Mucosa of gallbladder (tissue), 1 donor: ENCODE measurements at regions not wholly inside any gene's neighbourhood (a gene's known extent, or its start where the extent isn't known, plus 50 kb on each side); places are given as distances from the start of the nearest gene placed in this dataset.

Source experiments
- DNase-seq: peaks from one replicate; pipeline ENCODE4 v3.0.0-alpha.2; 2020; ENCODE audit warnings: low spot score
- donor health status: DM: no; HTN: no; CAD: no.

DNA sequence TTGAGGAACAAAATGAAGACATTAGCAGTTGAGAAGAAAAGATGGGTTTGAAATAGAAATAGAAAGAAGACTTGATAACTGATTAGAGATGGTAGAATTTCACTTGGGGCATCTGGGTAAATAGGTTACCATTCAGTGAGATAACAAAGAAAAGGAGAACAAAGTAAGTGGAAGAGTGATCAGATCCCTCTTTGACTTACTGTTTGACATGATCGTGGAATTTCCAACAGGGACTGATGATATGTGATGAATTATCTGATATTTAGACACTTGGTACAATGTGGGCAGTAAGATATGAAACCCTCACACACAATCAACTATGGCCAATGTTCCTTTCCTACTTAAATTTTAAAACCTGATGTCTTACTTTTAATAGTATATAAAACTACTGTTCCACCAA is 70.1 kb upstream of the STARD4 start:
- no peak for DNase-seq

DNA sequence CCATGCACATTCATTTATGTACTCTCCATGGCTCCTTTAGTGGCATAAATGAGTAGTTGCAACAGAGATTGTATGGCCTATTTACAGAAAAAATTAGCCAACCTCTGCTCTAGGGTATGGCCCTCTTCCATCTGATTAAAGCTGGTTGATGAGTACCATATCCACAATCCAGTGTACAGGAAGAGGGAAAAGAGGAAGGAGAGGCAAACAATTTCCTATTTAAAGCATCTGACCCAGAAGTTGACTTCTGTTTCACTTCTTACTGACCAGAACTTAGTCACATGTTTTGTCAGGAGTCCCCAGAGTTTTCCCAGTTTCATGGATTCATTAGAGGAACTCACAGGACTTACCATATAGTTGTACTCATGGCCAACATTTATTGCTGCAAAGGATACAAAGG is 68.6 kb upstream of the STARD4 start:
- no peak for DNase-seq

DNA sequence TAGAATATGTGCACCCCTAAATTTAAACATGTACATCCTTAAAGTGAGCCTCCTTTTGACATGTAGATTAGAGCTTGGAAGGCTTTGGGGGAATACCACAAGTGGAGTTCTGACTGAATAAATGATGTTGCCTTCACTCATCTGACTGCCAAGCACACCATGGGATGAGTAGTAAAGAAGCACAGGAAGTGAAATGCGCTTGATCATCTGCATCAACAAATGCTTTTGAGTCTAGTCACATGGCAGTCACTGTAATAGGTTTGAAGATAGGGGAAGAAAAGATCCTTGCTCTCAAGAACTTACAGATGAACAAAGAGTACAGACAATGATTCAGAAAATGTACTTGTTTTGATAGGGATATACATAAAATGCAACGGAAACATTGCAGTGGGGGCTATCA is 62.0 kb upstream of the STARD4 start:
- DNase-seq, result no peak

DNA sequence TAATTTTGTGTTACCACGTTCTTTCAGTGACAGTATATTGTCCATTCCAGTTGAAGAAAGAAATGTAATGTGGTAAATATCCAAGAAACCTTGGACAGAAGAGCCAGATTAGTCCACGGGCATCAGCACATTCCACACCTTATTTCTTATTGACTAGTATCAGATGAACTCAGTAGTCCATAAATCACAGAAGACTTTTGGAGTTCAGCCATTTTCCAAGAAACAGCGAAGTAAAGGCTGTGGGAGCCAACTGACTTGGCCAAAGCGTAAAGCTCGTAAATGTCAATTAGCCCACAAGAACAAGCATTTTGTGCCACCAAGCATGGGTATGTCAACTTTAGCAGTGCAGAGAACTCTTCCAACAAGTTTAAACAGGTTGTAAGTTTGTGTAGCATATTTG is 60.2 kb upstream of the STARD4 start:
- no peak for DNase-seq

DNA sequence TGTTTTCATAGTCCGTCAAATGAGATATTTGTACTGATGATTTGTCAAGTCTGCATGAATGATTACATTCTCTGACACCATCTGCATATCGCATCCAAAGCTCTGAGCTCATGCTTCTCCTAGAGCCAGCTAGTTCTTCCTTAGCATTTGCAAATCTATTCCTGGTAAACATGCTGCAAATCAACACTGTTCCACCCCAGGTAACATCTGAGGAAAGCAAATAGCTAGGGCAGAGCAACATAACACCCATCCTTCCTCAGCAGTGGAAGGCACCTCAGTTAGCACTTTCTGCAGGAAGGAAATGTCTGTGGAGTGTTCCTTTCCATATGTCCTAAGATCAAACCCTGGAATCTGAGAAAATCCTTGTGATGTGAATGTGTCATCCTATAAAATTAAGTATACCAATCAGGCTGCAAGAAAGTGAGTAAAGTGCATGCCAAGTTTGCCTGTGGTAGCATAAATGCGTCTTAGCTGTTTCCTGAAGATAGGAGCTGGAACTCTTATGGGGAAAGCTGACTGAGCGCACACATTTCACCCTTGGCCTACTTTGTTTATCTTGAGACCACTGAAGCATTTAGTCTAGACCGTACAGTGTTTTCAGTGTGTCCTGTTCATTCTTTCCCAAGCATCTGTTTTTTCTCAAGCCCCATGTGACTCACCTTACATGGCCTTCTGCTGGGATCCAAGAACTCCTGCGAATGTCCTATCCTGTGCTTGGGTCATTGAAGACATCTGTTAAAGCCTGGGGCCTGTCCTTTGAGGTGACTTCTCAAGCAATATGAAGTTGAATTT is 50.9 kb upstream of the STARD4 start:
- DNase-seq, result peak; percentile 41

DNA sequence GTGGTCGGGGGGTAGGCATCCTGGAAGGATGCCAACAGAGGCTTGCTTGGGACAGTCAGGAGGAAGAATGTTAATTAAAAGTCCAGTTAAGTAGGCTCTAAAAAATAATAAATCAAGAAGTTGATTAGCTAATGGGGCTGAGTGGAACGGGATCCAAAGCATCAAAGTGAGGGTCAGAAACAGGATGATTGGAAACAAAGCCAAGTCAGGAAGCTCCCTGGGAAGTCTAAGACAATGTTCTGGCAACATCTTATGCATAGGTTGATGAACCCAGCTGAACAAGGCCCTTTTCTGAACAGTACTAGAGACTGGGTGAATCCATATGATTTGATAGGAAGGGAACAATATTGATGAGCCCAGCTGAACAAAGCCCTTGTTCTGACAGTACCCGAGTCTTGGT is 50.2 kb upstream of the STARD4 start:
- DNase-seq, result no peak
